Vagina (tissue), 2 donors: ENCODE measurements at regions not wholly inside any gene's neighbourhood (a gene's known extent, or its start where the extent isn't known, plus 50 kb on each side); places are given as distances from the start of the nearest gene placed in this dataset.

Source experiments
- DNase-seq, 2 donors: peaks; one replicate each; pipeline ENCODE4 v3.0.0-alpha.2; 2017; ENCODE audit errors: extremely low spot score in 2 of 2
- H3K27ac ChIP-seq: fragments of 200-600 bp; sonication (generic); one replicate; pipeline ENCODE4 v1.5.1; 2019
- H3K27me3 ChIP-seq: fragments of 200-600 bp; sonication (generic); one replicate; pipeline ENCODE4 v1.5.1; 2019
- H3K36me3 ChIP-seq, 2 donors: fragments of 200-600 bp; sonication (generic); one replicate each; pipeline ENCODE4 v1.5.1; 2017 to 2019
- H3K4me1 ChIP-seq: fragments of 200-600 bp; sonication (generic); one replicate; pipeline ENCODE4 v1.5.1; 2019
- H3K4me3 ChIP-seq, 2 donors: fragments of 200-600 bp; sonication (generic); 1 replicate in 1 of 2; 2 replicates in 1 of 2; pipeline ENCODE4 v1.5.1; 2016 to 2019
- H3K9me3 ChIP-seq: fragments of 200-600 bp; sonication (generic); one replicate; pipeline ENCODE4 v1.5.1; 2019
- POLR2A ChIP-seq, 2 donors: fragments of 450-650 bp; IDR thresholded peaks; one replicate each; pipeline ENCODE4 v1.6.1; 2017; ENCODE audit warnings: antibody characterized with exemption in 2 of 2, mild to moderate bottlenecking in 2 of 2, moderate library complexity in 2 of 2
- POLR2AphosphoS5 ChIP-seq, 2 donors: sonication (generic); formaldehyde crosslinking; IDR thresholded peaks; one replicate each; pipeline ENCODE4 v1.9.0; 2017; ENCODE audit warnings: antibody characterized with exemption in 2 of 2, mild to moderate bottlenecking in 2 of 2, low read depth in 1 of 2; ENCODE audit not compliant: insufficient read depth in 1 of 2
- intact Hi-C: fragments of 100-400 bp; cut with DNase I; formaldehyde crosslinking; loops from one replicate; pipeline ENCODE4 v1.15.1; 2023
- TF ChIP-seq, protein P1 (sequence below), 3 experiments: fragments of 450-650 bp in 2 of 3; fragments of 200-600 bp in 1 of 3; sonication (generic) in 1 of 3; IDR thresholded peaks; one replicate each; pipeline ENCODE4 v1.5.1; 2017 to 2019; ENCODE audit warnings: antibody characterized with exemption in 3 of 3, mild to moderate bottlenecking in 2 of 3, moderate library complexity in 2 of 3

DNA sequence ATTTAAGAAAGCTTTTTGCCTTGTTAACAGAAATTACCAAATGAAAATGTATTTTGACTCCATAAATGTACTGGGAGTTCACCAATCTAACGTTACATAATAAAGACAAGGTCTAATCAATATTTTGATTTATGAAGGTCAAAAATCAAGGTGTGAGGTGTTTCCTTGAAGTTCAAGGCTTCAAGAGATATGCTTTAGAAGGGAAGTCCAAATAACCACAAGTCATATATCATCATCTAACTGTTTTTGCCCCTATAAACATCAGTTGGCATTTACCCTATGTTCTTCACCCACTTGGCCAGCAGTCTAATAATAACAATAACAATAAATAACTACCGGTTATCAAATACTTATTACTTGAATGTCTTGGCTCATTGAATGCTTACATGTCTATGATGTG, 196.1 kb upstream of the ID2 start:
- H3K4me3 ChIP-seq, result no peak overlapping the region
- H3K9me3 ChIP-seq, result no peaks in the 10 kb centered on the region
- TF ChIP-seq POLR2A (IDR thresholded peaks at IDR 0.05) (no peak), POLR2AphosphoS5 (IDR thresholded peaks at IDR 0.05; ENCODE audit: insufficient read depth in 1 of 2, low read depth in 1 of 2) (no peak)
- TF ChIP-seq, protein P1, sequence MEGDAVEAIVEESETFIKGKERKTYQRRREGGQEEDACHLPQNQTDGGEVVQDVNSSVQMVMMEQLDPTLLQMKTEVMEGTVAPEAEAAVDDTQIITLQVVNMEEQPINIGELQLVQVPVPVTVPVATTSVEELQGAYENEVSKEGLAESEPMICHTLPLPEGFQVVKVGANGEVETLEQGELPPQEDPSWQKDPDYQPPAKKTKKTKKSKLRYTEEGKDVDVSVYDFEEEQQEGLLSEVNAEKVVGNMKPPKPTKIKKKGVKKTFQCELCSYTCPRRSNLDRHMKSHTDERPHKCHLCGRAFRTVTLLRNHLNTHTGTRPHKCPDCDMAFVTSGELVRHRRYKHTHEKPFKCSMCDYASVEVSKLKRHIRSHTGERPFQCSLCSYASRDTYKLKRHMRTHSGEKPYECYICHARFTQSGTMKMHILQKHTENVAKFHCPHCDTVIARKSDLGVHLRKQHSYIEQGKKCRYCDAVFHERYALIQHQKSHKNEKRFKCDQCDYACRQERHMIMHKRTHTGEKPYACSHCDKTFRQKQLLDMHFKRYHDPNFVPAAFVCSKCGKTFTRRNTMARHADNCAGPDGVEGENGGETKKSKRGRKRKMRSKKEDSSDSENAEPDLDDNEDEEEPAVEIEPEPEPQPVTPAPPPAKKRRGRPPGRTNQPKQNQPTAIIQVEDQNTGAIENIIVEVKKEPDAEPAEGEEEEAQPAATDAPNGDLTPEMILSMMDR (IDR thresholded peaks at IDR 0.05), result no peak
- intact Hi-C loops, result no loop called here
- no peak for DNase-seq
- H3K27ac ChIP-seq, result no peak overlapping the region
- H3K4me1 ChIP-seq, result peaks cover 18% of the 10 kb centered on the region
- no peaks in the 10 kb centered on the region for H3K36me3 ChIP-seq
- no peaks in the 10 kb centered on the region for H3K27me3 ChIP-seq

DNA sequence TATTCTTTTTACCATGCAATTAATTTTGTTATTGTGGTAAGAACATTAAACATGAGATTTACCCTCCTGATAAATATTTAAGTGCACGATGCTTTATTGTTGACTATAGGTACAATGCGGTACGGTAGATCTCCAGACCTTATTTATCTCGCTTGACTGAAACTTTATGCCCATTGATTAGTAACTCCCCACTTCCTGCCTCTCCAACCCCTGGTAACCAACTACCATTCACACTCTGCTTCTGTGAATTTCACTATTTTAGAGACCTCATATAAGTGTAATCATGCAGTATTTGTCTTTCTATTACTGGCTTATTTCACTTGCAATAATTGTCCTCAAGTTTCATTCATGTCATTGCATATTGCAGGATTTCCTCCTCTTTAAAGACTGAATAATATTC, 195.7 kb upstream of the ID2 start:
- TF ChIP-seq, protein P1 (IDR thresholded peaks at IDR 0.05), result no peak
- TF ChIP-seq POLR2AphosphoS5 (IDR thresholded peaks at IDR 0.05; ENCODE audit: insufficient read depth in 1 of 2, low read depth in 1 of 2), result no peak
- no peak for TF ChIP-seq POLR2A (IDR thresholded peaks at IDR 0.05)
- intact Hi-C loops, result no loop called here
- Histone ChIP-seq H3K4me1 (peaks cover 22% of the 10 kb centered on the region), H3K36me3 (no peaks in the 10 kb centered on the region), H3K27me3 (no peaks in the 10 kb centered on the region), H3K4me3 (no peak overlapping the region), H3K27ac (no peak overlapping the region), H3K9me3 (no peaks in the 10 kb centered on the region)
- DNase-seq, result no peak

DNA sequence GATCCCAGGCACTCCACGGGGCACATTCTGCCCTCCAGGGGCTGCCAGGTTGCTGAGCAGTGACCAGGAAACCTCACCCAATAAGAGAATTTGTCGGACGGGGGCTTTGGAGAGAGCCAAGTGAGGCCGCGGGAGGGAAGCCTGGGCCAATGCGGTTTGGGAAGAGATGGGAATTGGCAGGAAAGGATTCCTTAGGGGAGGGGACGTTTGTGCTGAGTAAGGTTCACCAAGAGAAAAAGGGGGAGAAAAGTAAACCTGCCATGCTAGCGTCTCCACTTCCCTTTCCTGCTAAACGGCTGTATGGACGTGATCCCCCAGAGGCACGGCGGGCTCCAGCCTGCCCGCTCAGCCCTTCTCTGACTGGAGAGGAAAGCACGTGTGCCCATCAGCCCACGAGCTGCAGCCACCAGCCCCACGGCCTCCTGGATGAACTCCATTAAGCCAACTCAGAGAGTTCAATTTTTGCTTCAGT, 194.4 kb upstream of the ID2 start:
- H3K27ac ChIP-seq, result no peak overlapping the region
- no peaks in the 10 kb centered on the region for H3K36me3 ChIP-seq
- DNase-seq, result no peak
- no peaks in the 10 kb centered on the region for H3K9me3 ChIP-seq
- TF ChIP-seq, protein P1 (IDR thresholded peaks at IDR 0.05), result no peak
- no peak for TF ChIP-seq POLR2AphosphoS5 (IDR thresholded peaks at IDR 0.05; ENCODE audit: insufficient read depth in 1 of 2, low read depth in 1 of 2)
- no peak for TF ChIP-seq POLR2A (IDR thresholded peaks at IDR 0.05)
- no peak overlapping the region for H3K4me3 ChIP-seq
- no peaks in the 10 kb centered on the region for H3K27me3 ChIP-seq
- peaks cover 27% of the 10 kb centered on the region for H3K4me1 ChIP-seq
- intact Hi-C loops, result no loop called here

GRCh38 chr2:8488001-8488738, 193.7 kb upstream of the ID2 start:
- DNase-seq, result no peak
- H3K27ac ChIP-seq, result peak overlapping the region; percentile 17

GRCh38 chr2:8489221-8489620, 192.6 kb upstream of the ID2 start:
- peaks cover 27% of the 10 kb centered on the region for H3K4me1 ChIP-seq
- intact Hi-C loops, result no loop called here
- no peak overlapping the region for H3K4me3 ChIP-seq
- no peak for DNase-seq
- no peaks in the 10 kb centered on the region for H3K36me3 ChIP-seq
- no peaks in the 10 kb centered on the region for H3K9me3 ChIP-seq
- TF ChIP-seq, protein P1 (IDR thresholded peaks at IDR 0.05), result no peak
- TF ChIP-seq POLR2A (IDR thresholded peaks at IDR 0.05) (no peak), POLR2AphosphoS5 (IDR thresholded peaks at IDR 0.05; ENCODE audit: insufficient read depth in 1 of 2, low read depth in 1 of 2) (no peak)
- no peaks in the 10 kb centered on the region for H3K27me3 ChIP-seq
- no peak overlapping the region for H3K27ac ChIP-seq

More at GRCh38 chr2:8488001-8488738, 193.7 kb upstream of the ID2 start:
- Histone ChIP-seq H3K4me1 (peaks cover 27% of the 10 kb centered on the region), H3K4me3 (no peak overlapping the region), H3K9me3 (no peaks in the 10 kb centered on the region), H3K36me3 (no peaks in the 10 kb centered on the region), H3K27me3 (no peaks in the 10 kb centered on the region)
- no peak for TF ChIP-seq POLR2AphosphoS5 (IDR thresholded peaks at IDR 0.05; ENCODE audit: insufficient read depth in 1 of 2, low read depth in 1 of 2)
- no peak for TF ChIP-seq POLR2A (IDR thresholded peaks at IDR 0.05)
- intact Hi-C loops, result no loop called here
